IMR-90 (cell line): ENCODE measurements at regions not wholly inside any gene's neighbourhood (a gene's known extent, or its start where the extent isn't known, plus 50 kb on each side); places are given as distances from the start of the nearest gene placed in this dataset.

Source experiments
- BHLHE40 ChIP-seq: fragments of 150-350 bp; IDR thresholded peaks from 2 replicates; pipeline ENCODE4 v1.6.1; 2016; ENCODE audit warnings: mild to moderate bottlenecking, low read depth, low read length
- CEBPB ChIP-seq: IDR thresholded peaks from 2 replicates; pipeline ENCODE4 v1.6.1; 2012; ENCODE audit warnings: low read depth, low read length, improper control_type of control experiment
- CTCF ChIP-seq: conservative IDR thresholded peaks from 2 replicates; pipeline ENCODE4 v1.5.1; 2012; ENCODE audit warnings: mild to moderate bottlenecking, low read depth, low read length, improper control_type of control experiment
- ELK1 ChIP-seq: fragments of 150-350 bp; IDR thresholded peaks from 2 replicates; pipeline ENCODE4 v1.6.1; 2016; ENCODE audit warnings: low read depth, mild to moderate bottlenecking, low read length, moderate library complexity, borderline replicate concordance
- MAFK ChIP-seq: IDR thresholded peaks from 2 replicates; pipeline ENCODE4 v1.6.1; 2012; ENCODE audit warnings: low read depth, low read length, improper control_type of control experiment
- MXI1 ChIP-seq: IDR thresholded peaks from 2 replicates; pipeline ENCODE4 v1.6.1; 2012; ENCODE audit warnings: low read depth, mild to moderate bottlenecking, low read length, moderate library complexity, borderline replicate concordance
- NFE2L2 ChIP-seq: fragments of 150-350 bp; IDR thresholded peaks from 2 replicates; pipeline ENCODE4 v1.6.1; 2016; ENCODE audit warnings: low read depth, mild to moderate bottlenecking, low read length
- POLR2A ChIP-seq: IDR thresholded peaks from 2 replicates; pipeline ENCODE4 v1.6.1; 2012; ENCODE audit warnings: mild to moderate bottlenecking, low read depth, low read length
- RAD21 ChIP-seq: IDR thresholded peaks from 2 replicates; pipeline ENCODE4 v1.6.1; 2012; ENCODE audit warnings: low read length, improper control_type of control experiment
- RCOR1 ChIP-seq: IDR thresholded peaks from 2 replicates; pipeline ENCODE4 v1.6.1; 2012; ENCODE audit warnings: mild to moderate bottlenecking, low read length, improper control_type of control experiment; ENCODE audit not compliant: insufficient replicate concordance
- RFX5 ChIP-seq: IDR thresholded peaks from 2 replicates; pipeline ENCODE4 v1.8.0; 2012; ENCODE audit warnings: low read depth, mild to moderate bottlenecking, low read length, moderate library complexity
- SMC3 ChIP-seq: fragments of 150-350 bp; IDR thresholded peaks from 2 replicates; pipeline ENCODE4 v1.6.1; 2016; ENCODE audit warnings: low read depth, mild to moderate bottlenecking, antibody characterized with exemption, low read length, moderate library complexity
- USF2 ChIP-seq: fragments of 150-350 bp; IDR thresholded peaks from 2 replicates; pipeline ENCODE4 v1.6.1; 2017; ENCODE audit warnings: mild to moderate bottlenecking, antibody characterized with exemption, low read length, low read depth

- TF ChIP-seq RAD21, result no peak
- no peak for TF ChIP-seq POLR2A
- TF ChIP-seq CTCF, result no peak
- no peak for TF ChIP-seq MAFK
- no peak for TF ChIP-seq CEBPB
- TF ChIP-seq MXI1, result no peak
- no peak for TF ChIP-seq RFX5
- no peak for TF ChIP-seq BHLHE40
- TF ChIP-seq ELK1, result no peak
- no peak for TF ChIP-seq RCOR1
- no peak for TF ChIP-seq USF2
- no peak for TF ChIP-seq SMC3
- TF ChIP-seq NFE2L2, result no peak
Observed at GRCh38 chr6:90720404-90720803, 133.5 kb upstream of the MAP3K7 start.
